ENCODE measurements at regions not wholly inside any gene's neighbourhood (a gene's known extent, or its start where the extent isn't known, plus 50 kb on each side); places are given as distances from the start of the nearest gene placed in this dataset.

GRCh38 chr4:146124023-146124680, 51.4 kb upstream of the LSM6 start:
- DNase-seq (ENCODE audit: low read depth), result no peak
- TF ChIP-seq CTCF (conservative IDR thresholded peaks at IDR 0.05; ENCODE audit: low read depth, low read length), result peak; percentile 29
- H3K4me3 ChIP-seq (ENCODE audit: low read depth, low read length), result no peak overlapping the region

- H3K4me3 ChIP-seq (ENCODE audit: low read depth, low read length), result no peak overlapping the region
- TF ChIP-seq CTCF (conservative IDR thresholded peaks at IDR 0.05; ENCODE audit: low read depth, low read length), result no peak
- DNase-seq (ENCODE audit: low read depth), result no peak
Observed at GRCh38 chr4:146123231-146123630, 52.3 kb upstream of the LSM6 start.

- DNase-seq (ENCODE audit: low read depth), result no peak
- H3K4me3 ChIP-seq (ENCODE audit: low read depth, low read length), result no peak overlapping the region
- TF ChIP-seq CTCF (conservative IDR thresholded peaks at IDR 0.05; ENCODE audit: low read depth, low read length), result no peak
Observed at GRCh38 chr4:146122398-146122797, 53.1 kb upstream of the LSM6 start.

- TF ChIP-seq CTCF (conservative IDR thresholded peaks at IDR 0.05; ENCODE audit: low read depth, low read length), result no peak
- no peak for DNase-seq (ENCODE audit: low read depth)
- H3K4me3 ChIP-seq (ENCODE audit: low read depth, low read length), result no peak overlapping the region
Observed at GRCh38 chr4:146121757-146122156, 53.8 kb upstream of the LSM6 start.

GRCh38 chr4:146119845-146120404, 55.6 kb upstream of the LSM6 start:
- DNase-seq (ENCODE audit: low read depth), result no peak
- TF ChIP-seq CTCF (conservative IDR thresholded peaks at IDR 0.05; ENCODE audit: low read depth, low read length), result no peak
- no peak overlapping the region for H3K4me3 ChIP-seq (ENCODE audit: low read depth, low read length)

GRCh38 chr4:146114066-146114465, 61.5 kb upstream of the LSM6 start:
- TF ChIP-seq CTCF (conservative IDR thresholded peaks at IDR 0.05; ENCODE audit: low read depth, low read length), result no peak
- no peak overlapping the region for H3K4me3 ChIP-seq (ENCODE audit: low read depth, low read length)
- no peak for DNase-seq (ENCODE audit: low read depth)

GRCh38 chr4:146113171-146113570, 62.3 kb upstream of the LSM6 start:
- DNase-seq (ENCODE audit: low read depth), result no peak
- TF ChIP-seq CTCF (conservative IDR thresholded peaks at IDR 0.05; ENCODE audit: low read depth, low read length), result no peak
- no peak overlapping the region for H3K4me3 ChIP-seq (ENCODE audit: low read depth, low read length)

Data from epithelial cell of proximal tubule (primary cell).